Rectal smooth muscle tissue (tissue), 1 donor: ENCODE measurements at regions not wholly inside any gene's neighbourhood (a gene's known extent, or its start where the extent isn't known, plus 50 kb on each side); places are given as distances from the start of the nearest gene placed in this dataset.
"Not testable (repeated sequence)": the region's sequence is repeated elsewhere in the genome, so short reads cannot be mapped to it uniquely, and the experiment has no call there.

Experiments used
- H3K27ac ChIP-seq: one replicate; pipeline ENCODE4 v1.7.0; 2013; ENCODE audit warnings: low read depth, low read length, inconsistent platforms
- H3K27me3 ChIP-seq: one replicate; pipeline ENCODE4 v1.7.0; 2013; ENCODE audit warnings: low read length; ENCODE audit not compliant: control insufficient read depth, insufficient read depth
- H3K36me3 ChIP-seq: one replicate; pipeline ENCODE4 v1.7.0; 2013; ENCODE audit warnings: low read length; ENCODE audit not compliant: control insufficient read depth, insufficient read depth
- H3K4me1 ChIP-seq: one replicate; pipeline ENCODE4 v1.7.0; 2013; ENCODE audit warnings: low read length; ENCODE audit not compliant: control insufficient read depth, insufficient read depth
- H3K4me3 ChIP-seq: one replicate; pipeline ENCODE4 v1.7.0; 2013; ENCODE audit warnings: low read length
- H3K9ac ChIP-seq: one replicate; pipeline ENCODE4 v1.7.0; 2013; ENCODE audit warnings: low read length

DNA sequence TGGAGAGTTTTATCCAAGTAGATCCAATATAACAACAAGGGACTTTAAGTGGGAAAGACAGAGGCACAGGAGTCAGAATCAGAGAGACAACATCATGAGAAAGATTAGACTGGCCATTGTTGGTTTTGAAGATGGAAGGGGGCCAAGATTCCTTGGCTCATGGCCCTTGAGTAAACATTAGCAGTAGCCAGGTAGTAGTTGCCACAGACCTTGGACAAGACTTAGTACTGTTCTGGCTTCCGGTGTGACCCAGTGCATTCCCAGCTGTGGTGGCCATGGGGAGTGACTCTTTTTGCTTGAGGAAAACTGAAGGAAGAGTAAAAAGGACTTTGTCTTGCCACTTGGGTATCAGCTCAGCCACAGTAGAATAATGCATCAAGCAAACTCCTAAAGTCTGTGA, 462.2 kb upstream of the CPXCR1 start:
- Histone ChIP-seq H3K27ac (no peak overlapping the region), H3K4me3 (no peak overlapping the region), H3K4me1 (no peaks in the 10 kb centered on the region), H3K36me3 (no peaks in the 10 kb centered on the region), H3K27me3 (peaks cover 2% of the 10 kb centered on the region), H3K9ac (no peak overlapping the region)

DNA sequence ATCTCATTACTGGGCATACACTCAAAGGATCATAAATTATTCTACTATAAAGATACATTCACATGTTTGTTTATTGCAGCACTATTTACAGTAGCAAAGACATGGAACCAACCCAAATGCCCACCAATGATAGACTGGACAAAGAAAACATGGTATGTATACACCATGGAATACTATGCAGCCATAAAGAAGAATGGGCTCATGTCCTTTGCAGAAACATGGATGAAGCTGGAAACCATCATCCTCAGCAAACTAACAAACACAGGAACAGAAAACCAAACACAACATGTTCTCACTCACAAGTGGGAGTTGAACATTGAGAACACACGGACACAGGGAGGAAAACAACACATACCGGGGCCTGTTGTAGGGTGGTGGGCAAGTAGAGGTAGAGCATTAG, 433.1 kb upstream of the CPXCR1 start:
- H3K27me3 ChIP-seq, H3K9ac ChIP-seq, H3K27ac ChIP-seq: not testable (repeated sequence)

DNA sequence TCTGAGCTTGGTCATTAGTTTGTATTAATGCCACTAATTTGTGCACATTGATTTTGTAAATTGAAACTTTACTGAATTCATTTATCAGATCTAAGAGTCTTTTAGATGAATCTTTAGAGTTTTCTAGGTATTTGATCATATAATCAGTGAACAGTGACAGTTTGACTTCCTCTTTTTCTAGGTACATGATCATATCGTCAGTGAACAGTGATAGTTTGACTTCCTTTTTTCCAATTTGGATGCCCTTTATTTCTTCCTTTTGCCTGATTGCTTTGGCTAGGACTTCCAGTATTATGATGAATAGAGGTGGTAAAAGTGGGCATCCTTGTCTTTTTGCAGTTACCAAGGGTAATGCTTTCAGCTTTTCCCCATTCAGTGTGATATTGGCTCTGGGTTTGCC, 421.4 kb upstream of the CPXCR1 start:
- Histone ChIP-seq H3K36me3 (no peaks in the 10 kb centered on the region), H3K4me3 (no peak overlapping the region), H3K9ac (no peak overlapping the region), H3K4me1 (no peaks in the 10 kb centered on the region), H3K27me3 (no peaks in the 10 kb centered on the region), H3K27ac (no peak overlapping the region)

More for the DNA sequence above, 433.1 kb upstream of the CPXCR1 start:
- H3K36me3 ChIP-seq, H3K4me1 ChIP-seq, H3K4me3 ChIP-seq: not testable (repeated sequence)

DNA sequence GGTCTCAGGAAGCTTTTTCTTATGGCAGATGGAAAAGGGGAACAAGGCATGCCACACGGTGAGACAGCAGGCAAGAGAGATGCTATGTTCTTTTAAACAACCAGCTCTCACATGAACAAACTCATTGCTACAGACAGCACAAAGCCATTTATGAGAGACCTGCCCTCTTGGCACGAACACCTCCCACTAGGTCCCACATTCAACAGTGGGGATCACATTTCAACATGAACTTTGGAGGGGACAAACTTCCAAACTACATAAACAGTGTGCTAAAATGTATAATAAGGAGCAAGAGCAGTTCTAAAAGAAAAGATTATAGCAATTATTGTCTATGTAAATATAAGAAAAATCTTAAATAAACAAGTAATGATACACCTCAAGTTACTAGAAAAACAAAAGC, 391.8 kb upstream of the CPXCR1 start:
- no peak overlapping the region for H3K27ac ChIP-seq
- H3K4me3 ChIP-seq, result no peak overlapping the region
- no peak overlapping the region for H3K9ac ChIP-seq
- no peaks in the 10 kb centered on the region for H3K4me1 ChIP-seq
- no peaks in the 10 kb centered on the region for H3K27me3 ChIP-seq
- H3K36me3 ChIP-seq, result no peaks in the 10 kb centered on the region

DNA sequence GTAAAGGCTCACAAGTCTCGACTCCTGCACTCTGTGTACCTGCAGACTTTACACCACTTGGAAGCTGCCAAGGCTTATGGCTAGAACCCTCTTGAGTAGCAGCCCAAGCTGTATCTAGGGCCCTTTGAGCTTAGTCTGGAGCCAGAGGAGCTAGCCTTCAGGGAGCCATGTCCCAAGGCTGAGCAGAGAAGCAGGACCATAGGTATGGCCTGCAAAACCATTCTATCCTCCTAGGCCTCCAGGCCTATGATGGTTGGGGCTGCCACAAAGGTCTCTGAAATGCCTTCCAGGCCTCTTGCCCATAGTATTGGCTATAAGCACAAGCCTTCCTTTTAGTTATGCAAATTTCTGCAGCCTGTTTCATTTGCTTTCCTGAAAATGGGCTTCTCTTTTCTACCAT, 380.7 kb upstream of the CPXCR1 start:
- H3K4me1 ChIP-seq, result no peaks in the 10 kb centered on the region
- H3K4me3 ChIP-seq, result no peak overlapping the region
- H3K27me3 ChIP-seq, result no peaks in the 10 kb centered on the region
- no peak overlapping the region for H3K9ac ChIP-seq
- H3K27ac ChIP-seq, result no peak overlapping the region
- H3K36me3 ChIP-seq, result no peaks in the 10 kb centered on the region

DNA sequence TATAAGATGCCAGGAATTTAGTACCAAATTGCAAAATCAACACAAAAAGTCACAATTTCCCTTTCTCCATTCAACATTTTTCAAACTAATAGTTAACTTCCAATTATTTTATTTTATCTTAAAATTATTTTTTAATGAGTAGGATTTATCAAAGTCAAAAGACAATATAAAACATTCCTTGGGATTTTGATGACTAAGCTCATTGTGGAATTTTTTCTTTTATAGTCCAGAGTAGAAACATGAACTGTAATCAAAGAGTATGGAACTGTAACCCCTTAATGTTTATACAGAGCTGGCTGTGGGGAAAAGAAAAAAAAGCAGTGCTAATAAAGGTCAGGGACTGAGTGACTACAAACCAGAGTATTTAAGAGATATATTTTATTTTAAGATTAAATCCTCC, 368.6 kb upstream of the CPXCR1 start:
- Histone ChIP-seq H3K27ac (no peak overlapping the region), H3K9ac (no peak overlapping the region), H3K4me1 (no peaks in the 10 kb centered on the region), H3K4me3 (no peak overlapping the region), H3K36me3 (no peaks in the 10 kb centered on the region), H3K27me3 (no peaks in the 10 kb centered on the region)

DNA sequence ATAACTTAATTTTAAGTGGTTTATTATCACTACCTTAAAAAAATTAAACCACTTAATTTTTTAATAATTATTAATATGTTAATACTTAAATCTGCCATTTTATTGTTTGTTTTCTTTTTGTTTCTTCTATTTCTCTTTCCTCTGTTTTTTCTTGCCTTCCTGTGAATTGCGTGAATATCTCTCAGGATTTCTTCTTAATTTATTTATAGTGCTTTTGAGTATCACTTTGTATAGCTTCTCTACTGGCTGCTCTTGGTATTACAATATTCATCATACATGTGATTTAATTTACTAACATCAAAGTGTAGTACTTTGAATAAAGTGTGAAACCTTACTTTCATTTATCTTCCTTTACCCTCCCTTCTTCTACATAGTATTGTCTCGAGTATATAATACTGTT, 349.5 kb upstream of the CPXCR1 start:
- Histone ChIP-seq H3K4me1 (no peaks in the 10 kb centered on the region), H3K27ac (no peak overlapping the region), H3K27me3 (no peaks in the 10 kb centered on the region), H3K4me3 (no peak overlapping the region), H3K36me3 (no peaks in the 10 kb centered on the region), H3K9ac (no peak overlapping the region)

DNA sequence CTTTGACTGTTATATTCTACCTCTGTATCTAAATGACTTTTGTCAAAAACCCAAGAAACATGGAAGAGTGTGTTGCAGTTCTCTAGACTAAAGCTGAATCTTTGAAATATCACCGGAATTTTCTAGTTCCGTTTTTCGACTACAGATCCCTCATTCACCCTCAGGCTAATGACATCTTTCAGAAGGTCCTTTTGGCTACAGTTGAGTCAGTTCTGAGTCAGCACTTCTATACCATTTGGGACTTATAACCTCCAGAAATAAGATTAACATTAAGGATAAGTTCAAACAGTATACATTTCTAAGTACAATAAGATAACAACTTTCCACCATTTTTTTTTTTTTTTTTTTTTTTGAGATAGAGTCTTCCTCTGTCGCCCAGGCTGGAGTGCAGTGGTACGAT, 331.0 kb upstream of the CPXCR1 start:
- Histone ChIP-seq H3K4me1 (no peaks in the 10 kb centered on the region), H3K36me3 (no peaks in the 10 kb centered on the region), H3K9ac (no peak overlapping the region), H3K4me3 (no peak overlapping the region), H3K27me3 (no peaks in the 10 kb centered on the region), H3K27ac (no peak overlapping the region)

DNA sequence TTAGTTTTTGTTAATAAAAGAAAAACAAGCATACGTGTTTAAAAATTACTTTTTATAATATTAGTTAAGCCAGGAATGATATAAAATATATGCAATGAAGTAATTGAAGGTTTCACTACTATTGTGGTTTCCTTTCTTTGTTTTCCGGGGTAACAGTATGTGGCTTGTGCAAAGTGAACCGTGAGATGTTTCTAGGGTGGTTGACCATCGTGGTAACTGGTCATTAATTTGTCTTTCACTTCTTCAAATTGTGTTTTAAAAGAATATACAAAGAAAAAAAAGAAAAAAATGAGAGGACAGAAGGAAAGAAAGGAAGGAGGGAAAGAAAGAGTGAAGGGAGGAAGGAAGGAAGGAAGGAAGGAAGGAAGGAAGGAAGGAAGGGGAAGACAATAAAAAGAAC, 330.1 kb upstream of the CPXCR1 start:
- H3K27me3 ChIP-seq, result no peaks in the 10 kb centered on the region
- H3K4me1 ChIP-seq, result no peaks in the 10 kb centered on the region
- no peaks in the 10 kb centered on the region for H3K36me3 ChIP-seq
- no peak overlapping the region for H3K9ac ChIP-seq
- H3K27ac ChIP-seq, result no peak overlapping the region
- H3K4me3 ChIP-seq, result no peak overlapping the region

DNA sequence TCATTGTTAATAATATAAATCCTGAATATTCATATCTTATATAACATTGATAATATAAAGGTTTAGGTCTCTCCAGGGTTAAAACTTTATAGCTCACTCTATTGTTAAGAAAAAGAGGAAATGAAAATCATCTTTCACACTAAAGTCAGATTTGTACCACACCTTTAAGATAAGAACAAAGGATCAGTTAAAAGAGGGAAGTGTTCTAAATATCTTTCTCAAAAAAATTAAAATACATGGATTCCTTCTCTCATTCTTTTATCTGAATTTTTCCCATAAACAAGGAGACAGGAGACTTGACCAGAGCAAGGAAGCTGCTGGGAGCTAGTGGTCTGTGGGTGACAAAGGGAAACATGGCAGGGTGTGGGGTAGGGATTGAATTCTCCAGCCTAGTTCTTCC, 323.0 kb upstream of the CPXCR1 start:
- Histone ChIP-seq H3K4me1 (no peaks in the 10 kb centered on the region), H3K27me3 (no peaks in the 10 kb centered on the region), H3K27ac (no peak overlapping the region), H3K9ac (no peak overlapping the region), H3K36me3 (no peaks in the 10 kb centered on the region), H3K4me3 (no peak overlapping the region)

DNA sequence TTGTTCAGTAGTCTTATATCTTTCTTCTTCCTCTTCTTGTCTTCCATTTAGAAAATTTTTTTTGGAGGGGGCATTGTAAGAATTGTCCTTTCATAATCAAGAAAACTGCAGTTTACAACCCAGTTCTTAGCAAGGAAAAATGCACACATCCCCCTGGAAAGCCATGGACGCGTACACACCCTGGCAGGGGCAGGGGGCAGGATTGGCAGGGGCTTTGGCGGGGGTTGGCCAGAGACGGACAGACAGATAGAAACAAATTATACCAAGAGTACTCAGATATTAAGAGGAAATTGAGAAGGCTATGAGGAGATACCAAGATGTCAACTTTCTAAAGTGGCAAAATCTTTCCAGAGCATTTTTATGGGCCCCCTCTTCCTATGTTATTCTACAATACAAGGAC, 322.5 kb upstream of the CPXCR1 start:
- no peak overlapping the region for H3K9ac ChIP-seq
- no peaks in the 10 kb centered on the region for H3K4me1 ChIP-seq
- no peak overlapping the region for H3K27ac ChIP-seq
- no peak overlapping the region for H3K4me3 ChIP-seq
- no peaks in the 10 kb centered on the region for H3K36me3 ChIP-seq
- no peaks in the 10 kb centered on the region for H3K27me3 ChIP-seq

DNA sequence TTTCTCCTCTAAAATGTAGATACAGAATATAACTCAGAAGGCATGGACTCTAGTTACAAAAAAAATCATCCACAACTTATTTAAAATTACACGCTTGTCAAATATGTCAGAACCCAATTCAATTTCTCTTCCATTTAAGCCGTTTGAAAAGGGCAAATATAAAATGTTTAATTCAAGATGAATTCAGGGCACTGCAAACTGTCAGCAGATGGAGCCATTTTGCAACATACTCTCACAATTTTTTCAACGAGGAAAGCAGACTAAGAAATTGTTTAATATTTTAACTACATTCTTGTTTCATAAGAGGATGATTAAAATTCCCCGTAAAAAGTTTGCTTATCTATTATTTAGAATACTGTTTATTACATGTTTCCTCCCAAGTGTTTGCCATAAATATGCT, 321.3 kb upstream of the CPXCR1 start:
- Histone ChIP-seq H3K4me3 (no peak overlapping the region), H3K9ac (no peak overlapping the region), H3K4me1 (no peaks in the 10 kb centered on the region), H3K36me3 (no peaks in the 10 kb centered on the region), H3K27ac (no peak overlapping the region), H3K27me3 (no peaks in the 10 kb centered on the region)

DNA sequence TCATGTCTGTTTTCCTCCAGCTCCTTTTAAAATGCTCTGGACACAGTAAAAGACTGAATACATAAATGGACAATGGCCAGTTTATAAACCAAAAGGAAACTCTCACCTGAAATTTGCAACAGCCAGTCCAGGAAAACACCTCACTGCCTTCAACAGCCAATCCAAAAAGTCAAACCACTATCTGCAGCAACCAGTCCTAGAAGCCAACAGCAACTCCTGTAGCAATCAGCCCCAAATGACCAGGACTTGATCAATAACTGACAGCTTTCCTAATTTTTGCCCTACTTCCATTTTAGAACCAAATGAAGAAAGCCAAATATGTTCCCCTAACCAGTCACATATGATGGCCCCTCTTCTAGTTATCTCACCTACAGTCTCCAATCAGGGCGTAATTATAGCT, 309.5 kb upstream of the CPXCR1 start:
- no peaks in the 10 kb centered on the region for H3K27me3 ChIP-seq
- H3K4me1 ChIP-seq, result no peaks in the 10 kb centered on the region
- H3K36me3 ChIP-seq, result no peaks in the 10 kb centered on the region
- no peak overlapping the region for H3K4me3 ChIP-seq
- H3K27ac ChIP-seq, result no peak overlapping the region
- no peak overlapping the region for H3K9ac ChIP-seq

DNA sequence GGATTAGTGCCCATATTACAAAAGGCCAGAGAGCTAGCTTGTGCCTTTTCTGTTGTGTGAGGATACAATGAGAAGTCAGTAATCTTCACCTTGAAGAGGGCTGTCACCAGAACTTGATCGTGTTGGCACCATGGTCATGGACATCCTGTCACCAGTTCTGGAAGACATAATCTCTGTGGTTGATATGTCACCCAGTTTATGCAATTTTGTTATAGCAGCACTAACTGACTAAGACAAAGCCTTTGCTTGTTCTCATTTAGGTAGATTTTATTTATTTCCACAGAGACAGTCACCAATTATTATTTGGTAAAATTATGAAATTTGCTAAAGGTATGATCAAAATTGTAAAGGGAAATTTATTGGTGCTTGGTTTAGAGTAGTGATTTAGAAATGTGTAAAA, 308.8 kb upstream of the CPXCR1 start:
- Histone ChIP-seq H3K9ac (no peak overlapping the region), H3K4me1 (no peaks in the 10 kb centered on the region), H3K27ac (no peak overlapping the region), H3K36me3 (no peaks in the 10 kb centered on the region), H3K4me3 (no peak overlapping the region), H3K27me3 (no peaks in the 10 kb centered on the region)
